ENCODE measurements at regions not wholly inside any gene's neighbourhood (a gene's known extent, or its start where the extent isn't known, plus 50 kb on each side); places are given as distances from the start of the nearest gene placed in this dataset.

GRCh38 chr3:111465081-111465670 is 76.8 kb upstream of the CD96 start:
- Histone ChIP-seq H3K79me2 (replicated peaks; ENCODE audit: insufficient read depth) (no peaks in the 10 kb centered on the region), H4K20me1 (replicated peaks; ENCODE audit: insufficient read depth) (no peaks in the 10 kb centered on the region), H3K4me2 (no peak overlapping the region), H3F3A (replicated peaks; ENCODE audit: low read depth) (no peaks in the 10 kb centered on the region), H3K36me3 (ENCODE audit: insufficient read depth) (no peaks in the 10 kb centered on the region), H3K4me3 (no peak overlapping the region), H3K9me2 (ENCODE audit: insufficient read depth) (no peaks in the 10 kb centered on the region), H3K4me1 (ENCODE audit: insufficient read depth) (no peaks in the 10 kb centered on the region), H3K27me3 (ENCODE audit: insufficient read depth) (no peaks in the 10 kb centered on the region), H3K27ac (ENCODE audit: low read depth) (no peak overlapping the region), H2AFZ (no peak overlapping the region)
- TF ChIP-seq CREB1 (CRISPR knock-in tag; IDR thresholded peaks at IDR 0.05; ENCODE audit: low read depth): no peak
- no peak for TF ChIP-seq NANOG (IDR thresholded peaks at IDR 0.05; ENCODE audit: borderline replicate concordance)
- no peak for TF ChIP-seq CTCF (conservative IDR thresholded peaks at IDR 0.05; ENCODE audit: low read depth in 2 of 2)
- no peak for TF ChIP-seq POLR2AphosphoS5 (IDR thresholded peaks at IDR 0.05; ENCODE audit: low read depth)
- no peak for TF ChIP-seq ZNF331 (CRISPR knock-in tag; IDR thresholded peaks at IDR 0.05; ENCODE audit: low read depth)
- no peak for TF ChIP-seq ZNF462 (CRISPR knock-in tag; IDR thresholded peaks at IDR 0.05)
- no peak for TF ChIP-seq REST (IDR thresholded peaks at IDR 0.05; ENCODE audit: unreplicated experiment)
- TF ChIP-seq ZNF114 (CRISPR knock-in tag; IDR thresholded peaks at IDR 0.05): no peak
- TF ChIP-seq STAT1 (IDR thresholded peaks at IDR 0.05; ENCODE audit: unreplicated experiment): no peak
- no peak for TF ChIP-seq JUNB (IDR thresholded peaks at IDR 0.05; ENCODE audit: unreplicated experiment)
- TF ChIP-seq EZH2phosphoT487 (IDR thresholded peaks at IDR 0.05; ENCODE audit: unreplicated experiment): no peak
- TF ChIP-seq EZH2 (IDR thresholded peaks at IDR 0.05; ENCODE audit: low read depth, unreplicated experiment): no peak
- no peak for TF ChIP-seq ETS1 (IDR thresholded peaks at IDR 0.05)
- ATAC-seq (no peak), DNase-seq (ENCODE audit: low spot score) (no peak)
- Mint-ChIP-seq H3K27ac (no peak overlapping the region), H3K4me1 (no peaks in the 10 kb centered on the region), H3K9me3 (no peaks in the 10 kb centered on the region; the same call in 2 of the 3 replicates), H3K4me3 (no peak overlapping the region), H3K36me3 (ENCODE audit: low read depth) (no peaks in the 10 kb centered on the region), H3K27me3 (ENCODE audit: insufficient read depth, low read depth, poor library complexity) (peaks cover 2% of the 10 kb centered on the region)
